ENCODE measurements at regions not wholly inside any gene's neighbourhood (a gene's known extent, or its start where the extent isn't known, plus 50 kb on each side); places are given as distances from the start of the nearest gene placed in this dataset.
"Not testable (repeated sequence)": the region's sequence is repeated elsewhere in the genome, so short reads cannot be mapped to it uniquely, and the experiment has no call there.

GRCh38 chr5:83408719-83409118 is 62.8 kb upstream of the VCAN start:
- no peak overlapping the region for H3K4me3 ChIP-seq
- H3K36me3 ChIP-seq = no peaks in the 10 kb centered on the region
- H3K4me1 ChIP-seq = peaks cover 0 to 7% (median 0%) of the 10 kb centered on the region in 9 donors
- no peaks in the 10 kb centered on the region for H3K27me3 ChIP-seq
- DNase-seq (no peak), ATAC-seq (no peak)
- intact Hi-C loops (cut with DNase I) = loop anchor here in 1 of 10 donors (10.0 kb wide), 1 partner anchor 314 kb away; no protein-coding TSS in a partner anchor
- H3K27ac ChIP-seq = no peak overlapping the region
- TF ChIP-seq, protein P1, sequence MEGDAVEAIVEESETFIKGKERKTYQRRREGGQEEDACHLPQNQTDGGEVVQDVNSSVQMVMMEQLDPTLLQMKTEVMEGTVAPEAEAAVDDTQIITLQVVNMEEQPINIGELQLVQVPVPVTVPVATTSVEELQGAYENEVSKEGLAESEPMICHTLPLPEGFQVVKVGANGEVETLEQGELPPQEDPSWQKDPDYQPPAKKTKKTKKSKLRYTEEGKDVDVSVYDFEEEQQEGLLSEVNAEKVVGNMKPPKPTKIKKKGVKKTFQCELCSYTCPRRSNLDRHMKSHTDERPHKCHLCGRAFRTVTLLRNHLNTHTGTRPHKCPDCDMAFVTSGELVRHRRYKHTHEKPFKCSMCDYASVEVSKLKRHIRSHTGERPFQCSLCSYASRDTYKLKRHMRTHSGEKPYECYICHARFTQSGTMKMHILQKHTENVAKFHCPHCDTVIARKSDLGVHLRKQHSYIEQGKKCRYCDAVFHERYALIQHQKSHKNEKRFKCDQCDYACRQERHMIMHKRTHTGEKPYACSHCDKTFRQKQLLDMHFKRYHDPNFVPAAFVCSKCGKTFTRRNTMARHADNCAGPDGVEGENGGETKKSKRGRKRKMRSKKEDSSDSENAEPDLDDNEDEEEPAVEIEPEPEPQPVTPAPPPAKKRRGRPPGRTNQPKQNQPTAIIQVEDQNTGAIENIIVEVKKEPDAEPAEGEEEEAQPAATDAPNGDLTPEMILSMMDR (IDR thresholded peaks at IDR 0.05) = no peak
- 33 to 52% methylated on average over 2 of the region's 2 CpGs for WGBS, 2 donors
- H3K9me3 ChIP-seq = peaks cover 0 to 36% (median 13%) of the 10 kb centered on the region in 11 donors

GRCh38 chr5:83409776-83410175 is 61.8 kb upstream of the VCAN start:
- not testable (repeated sequence) for H3K36me3 ChIP-seq, ATAC-seq, H3K4me1 ChIP-seq, H3K27me3 ChIP-seq, H3K4me3 ChIP-seq, DNase-seq
- H3K9me3 ChIP-seq = peaks cover 0 to 36% (median 13%) of the 10 kb centered on the region in 11 donors
- peak overlapping the region in 1 of 10 donors; percentile 48 for H3K27ac ChIP-seq
- intact Hi-C loops (cut with DNase I) = loop anchor here in 1 of 10 donors (10.0 kb wide), 1 partner anchor 315 kb away; no protein-coding TSS in a partner anchor
- WGBS, 2 donors = 90 to 92% methylated on average over 2 of the region's 2 CpGs

GRCh38 chr5:83410319-83410718 is 61.2 kb upstream of the VCAN start:
- 87 to 92% methylated on average over 3 of the region's 3 CpGs for WGBS, 2 donors
- peaks cover 0 to 36% (median 13%) of the 10 kb centered on the region in 11 donors for H3K9me3 ChIP-seq
- ATAC-seq; H3K4me3 ChIP-seq; H3K4me1 ChIP-seq; H3K27me3 ChIP-seq; intact Hi-C loops (cut with DNase I); DNase-seq; H3K36me3 ChIP-seq: not testable (repeated sequence)
- peak overlapping the region in 1 of 10 donors; percentile 48 for H3K27ac ChIP-seq

DNA sequence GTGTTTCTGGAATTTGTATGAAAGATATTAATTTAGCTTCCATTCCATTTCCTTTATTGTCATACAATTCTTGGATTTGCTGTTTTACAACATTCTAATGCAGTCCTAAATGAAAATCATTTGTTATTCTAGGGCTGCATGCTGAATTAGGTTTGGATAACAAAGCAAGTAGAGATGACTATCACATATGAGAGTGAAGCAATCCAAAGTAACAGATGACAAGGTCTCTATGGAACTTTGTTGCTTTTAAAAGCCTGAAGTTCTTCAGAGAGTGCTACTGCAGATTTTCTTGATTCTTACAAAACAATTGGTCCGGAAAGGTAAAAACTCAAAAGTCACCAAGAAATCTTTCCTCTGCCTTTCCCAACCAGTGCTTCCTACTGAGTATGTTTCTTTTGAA is 56.9 kb upstream of the VCAN start:
- no peak for ATAC-seq
- DNase-seq = no peak
- H3K9me3 ChIP-seq = peaks cover 0 to 23% (median 6%) of the 10 kb centered on the region in 11 donors
- H3K27me3 ChIP-seq = no peaks in the 10 kb centered on the region
- no peaks in the 10 kb centered on the region for H3K4me1 ChIP-seq
- TF ChIP-seq, protein P1 (IDR thresholded peaks at IDR 0.05) = no peak
- intact Hi-C loops (cut with DNase I) = no loop called here
- WGBS, 2 donors = 91 to 94% methylated on average over 1 of the region's 1 CpG
- no peak overlapping the region for H3K27ac ChIP-seq
- no peak overlapping the region for H3K4me3 ChIP-seq
- no peaks in the 10 kb centered on the region for H3K36me3 ChIP-seq

DNA sequence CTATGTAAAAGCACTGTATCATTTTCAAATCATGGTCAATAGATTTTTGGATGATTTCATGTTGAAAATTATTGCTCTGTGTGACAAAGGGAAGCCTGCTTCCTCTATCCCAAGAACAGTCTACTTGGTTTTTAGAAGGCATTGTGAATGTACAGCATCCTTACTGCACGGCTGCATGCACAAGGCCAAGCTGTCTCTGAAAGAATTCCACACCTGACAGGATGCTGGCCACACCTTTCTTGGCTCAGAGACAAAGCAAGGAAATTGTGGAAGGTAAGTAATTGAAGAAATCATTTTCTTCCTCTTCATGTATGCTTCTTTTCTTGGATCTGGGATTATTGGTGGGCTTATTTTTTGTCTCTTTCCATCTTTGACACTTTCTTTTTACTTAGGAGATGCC is 53.7 kb upstream of the VCAN start:
- 68 to 73% methylated on average over 1 of the region's 1 CpG for WGBS, 2 donors
- Histone ChIP-seq H3K4me1 (no peaks in the 10 kb centered on the region), H3K27me3 (no peaks in the 10 kb centered on the region), H3K4me3 (no peak overlapping the region), H3K36me3 (no peaks in the 10 kb centered on the region), H3K27ac (no peak overlapping the region), H3K9me3 (peaks cover 0 to 4% (median 0%) of the 10 kb centered on the region in 11 donors)
- intact Hi-C loops (cut with DNase I) = no loop called here
- ATAC-seq = no peak
- DNase-seq = no peak
- TF ChIP-seq, protein P1 (IDR thresholded peaks at IDR 0.05) = no peak

Measured in heart right ventricle (tissue), 16 donors.